ENCODE measurements at regions not wholly inside any gene's neighbourhood (a gene's known extent, or its start where the extent isn't known, plus 50 kb on each side); places are given as distances from the start of the nearest gene placed in this dataset.

GRCh38 chr11:96899971-96900370 is 510.2 kb downstream of the JRKL start:
- no peaks in the 10 kb centered on the region for H3K27me3 ChIP-seq (ENCODE audit: control insufficient read depth, extremely low read depth, insufficient read depth, low read length)
- dilution Hi-C loops (cut with MboI; ENCODE audit: extremely low pct_ligation_motif_present, low sequenced_read_pairs) = no loop called here
- H3K9me3 ChIP-seq (ENCODE audit: control insufficient read depth, low read depth, low read length) = no peaks in the 10 kb centered on the region
- H3K9me1 ChIP-seq (ENCODE audit: control insufficient read depth, extremely low read depth, insufficient read depth, low read length) = no peaks in the 10 kb centered on the region
- H3K36me3 ChIP-seq (ENCODE audit: control insufficient read depth in 2 of 2, extremely low read depth in 1 of 2, insufficient read depth in 2 of 2, low read length in 2 of 2) = no peaks in the 10 kb centered on the region
- no peak overlapping the region for H3K9ac ChIP-seq (ENCODE audit: control insufficient read depth, extremely low read depth, insufficient read depth, low read length)
- TF ChIP-seq EZH2 (IDR thresholded peaks at IDR 0.05; ENCODE audit: low read length) = no peak
- TF ChIP-seq CTCF (optimal IDR thresholded peaks at IDR 0.05 in 1 of 3, IDR thresholded peaks at IDR 0.05 in 1 of 3, conservative IDR thresholded peaks at IDR 0.05 in 1 of 3; ENCODE audit: extremely low read depth in 1 of 3, insufficient read depth in 2 of 3, low read length in 3 of 3) = no peak
- no peak overlapping the region for H3K27ac ChIP-seq (ENCODE audit: control insufficient read depth, insufficient read depth, low read length)
- FAIRE-seq (no peak), DNase-seq (ENCODE audit: low read depth, low spot score) (no peak)
- no peak overlapping the region for H3K4me2 ChIP-seq (ENCODE audit: control insufficient read depth, extremely low read depth, insufficient read depth, low read depth, low read length)
- no peak overlapping the region for H3K4me3 ChIP-seq (ENCODE audit: control insufficient read depth in 2 of 3, extremely low read depth in 1 of 3, insufficient read depth in 2 of 3, low read depth in 1 of 3, low read length in 3 of 3)
- no peak overlapping the region for H2AFZ ChIP-seq (ENCODE audit: control insufficient read depth, low read length)
- no peaks in the 10 kb centered on the region for H4K20me1 ChIP-seq (ENCODE audit: control insufficient read depth, extremely low read depth, insufficient read depth, low read length)
- H3K4me1 ChIP-seq (ENCODE audit: control insufficient read depth, extremely low read depth, insufficient read depth, low read length) = no peaks in the 10 kb centered on the region
- no peaks in the 10 kb centered on the region for H3K79me2 ChIP-seq (ENCODE audit: control insufficient read depth, insufficient read depth, low read length)

GRCh38 chr11:96905143-96905542 is 515.3 kb downstream of the JRKL start:
- Histone ChIP-seq H3K27ac (ENCODE audit: control insufficient read depth, insufficient read depth, low read length) (no peak overlapping the region), H3K9ac (ENCODE audit: control insufficient read depth, extremely low read depth, insufficient read depth, low read length) (no peak overlapping the region), H3K9me3 (ENCODE audit: control insufficient read depth, low read depth, low read length) (no peaks in the 10 kb centered on the region), H2AFZ (ENCODE audit: control insufficient read depth, low read length) (no peak overlapping the region), H3K4me1 (ENCODE audit: control insufficient read depth, extremely low read depth, insufficient read depth, low read length) (no peaks in the 10 kb centered on the region), H3K4me2 (ENCODE audit: control insufficient read depth, extremely low read depth, insufficient read depth, low read depth, low read length) (no peak overlapping the region), H4K20me1 (ENCODE audit: control insufficient read depth, extremely low read depth, insufficient read depth, low read length) (no peaks in the 10 kb centered on the region), H3K9me1 (ENCODE audit: control insufficient read depth, extremely low read depth, insufficient read depth, low read length) (no peaks in the 10 kb centered on the region), H3K79me2 (ENCODE audit: control insufficient read depth, insufficient read depth, low read length) (no peaks in the 10 kb centered on the region), H3K4me3 (ENCODE audit: control insufficient read depth in 2 of 3, extremely low read depth in 1 of 3, insufficient read depth in 2 of 3, low read depth in 1 of 3, low read length in 3 of 3) (no peak overlapping the region), H3K36me3 (ENCODE audit: control insufficient read depth in 2 of 2, extremely low read depth in 1 of 2, insufficient read depth in 2 of 2, low read length in 2 of 2) (no peaks in the 10 kb centered on the region), H3K27me3 (ENCODE audit: control insufficient read depth, extremely low read depth, insufficient read depth, low read length) (no peaks in the 10 kb centered on the region)
- FAIRE-seq (no peak), DNase-seq (ENCODE audit: low read depth, low spot score) (no peak)
- dilution Hi-C loops (cut with MboI; ENCODE audit: extremely low pct_ligation_motif_present, low sequenced_read_pairs) = no loop called here
- no peak for TF ChIP-seq CTCF (optimal IDR thresholded peaks at IDR 0.05 in 1 of 3, IDR thresholded peaks at IDR 0.05 in 1 of 3, conservative IDR thresholded peaks at IDR 0.05 in 1 of 3; ENCODE audit: extremely low read depth in 1 of 3, insufficient read depth in 2 of 3, low read length in 3 of 3)
- no peak for TF ChIP-seq EZH2 (IDR thresholded peaks at IDR 0.05; ENCODE audit: low read length)
